ENCODE measurements at regions not wholly inside any gene's neighbourhood (a gene's known extent, or its start where the extent isn't known, plus 50 kb on each side); places are given as distances from the start of the nearest gene placed in this dataset.

DNA sequence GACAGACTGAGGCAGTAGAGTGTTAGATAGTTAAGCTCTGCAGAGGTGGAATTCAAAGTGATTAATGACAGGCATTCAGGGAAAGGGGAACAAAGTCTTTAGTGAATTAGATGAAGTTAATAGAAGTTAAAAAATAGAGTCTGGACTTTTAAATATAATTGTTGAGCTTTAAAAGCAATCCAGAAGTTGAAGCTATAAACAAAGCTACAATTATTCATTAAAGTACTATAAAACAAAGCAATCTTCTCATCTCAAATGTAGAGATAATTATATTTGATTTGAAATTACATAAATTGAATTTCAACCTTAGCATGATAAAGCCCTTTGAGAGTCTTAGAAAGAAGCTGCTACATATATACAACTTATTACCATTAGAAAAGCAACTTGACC is 710.6 kb downstream of the MRPL39 start:
- CTCF ChIA-PET (ENCODE audit: partially characterized antibody) = interaction anchor here (0.6 to 6.2 kb wide), 12 partner anchors 8 to 1784 kb away, joined by 3 to 35 read pairs (median 3); no protein-coding TSS in a partner anchor

More for the DNA sequence above, 710.6 kb downstream of the MRPL39 start:
- 0 out of 2 replicates have a peak overlapping the region, but pooled peaks have one; percentile 61 for H2BK15ac ChIP-seq (ENCODE audit: low read length)
- no peak overlapping the region for H3K23ac ChIP-seq (ENCODE audit: insufficient read length)
- H4K91ac ChIP-seq (replicated peaks; ENCODE audit: insufficient read length, low read length) = no peak overlapping the region
- no peak overlapping the region for H3K4me2 ChIP-seq (ENCODE audit: insufficient read depth in 1 of 2, low read depth in 2 of 2, low read length in 2 of 2)
- no peak for DNase-seq (ENCODE audit: low read depth in 1 of 2, low spot score in 2 of 2)
- H3K4me1 ChIP-seq (replicated peaks in 1 of 4; ENCODE audit: control insufficient read depth in 3 of 4, insufficient read depth in 4 of 4, low read length in 3 of 4) = peaks cover 0 to 2% (median 0%) of the 10 kb centered on the region in 4 experiments; a peak in 2 of 7 replicates
- H3K36me3 ChIP-seq (ENCODE audit: control insufficient read depth in 2 of 4, insufficient read depth in 4 of 4, low read length in 3 of 4) = no peaks in the 10 kb centered on the region
- no peaks in the 10 kb centered on the region for H3K9me3 ChIP-seq (ENCODE audit: insufficient read depth in 2 of 2, low read depth in 1 of 2, low read length in 1 of 2)
- no peaks in the 10 kb centered on the region for H4K20me1 ChIP-seq (replicated peaks in 1 of 2; ENCODE audit: control insufficient read depth in 1 of 2, insufficient read depth in 2 of 2, low read length in 2 of 2)
- no peaks in the 10 kb centered on the region for H3K23me2 ChIP-seq (ENCODE audit: low read depth, low read length)
- no peak for FAIRE-seq
- H3K4me3 ChIP-seq (ENCODE audit: extremely low read depth in 1 of 4, insufficient read depth in 2 of 4, low read depth in 3 of 4, low read length in 4 of 4) = no peak overlapping the region
- H3K14ac ChIP-seq (ENCODE audit: insufficient read length) = no peak overlapping the region
- H2AK5ac ChIP-seq (ENCODE audit: low read depth, low read length) = no peak overlapping the region
- no peak overlapping the region for H2BK12ac ChIP-seq (ENCODE audit: low read depth, low read length)
- H3K27ac ChIP-seq (ENCODE audit: low read depth, low read length) = no peak overlapping the region
- TF ChIP-seq EP300 (IDR thresholded peaks at IDR 0.05; ENCODE audit: borderline replicate concordance in 1 of 2, low read depth in 2 of 2, low read length in 2 of 2) (no peak), POLR2A (IDR thresholded peaks at IDR 0.05; ENCODE audit: control extremely low read depth in 1 of 2, low read depth in 2 of 2, low read length in 2 of 2) (no peak), TAF7 (optimal IDR thresholded peaks at IDR 0.05; ENCODE audit: borderline replicate concordance, low read depth, low read length) (no peak), NRF1 (IDR thresholded peaks at IDR 0.05; ENCODE audit: low read depth, low read length) (no peak), SP2 (IDR thresholded peaks at IDR 0.05; ENCODE audit: low read length) (no peak), CEBPB (IDR thresholded peaks at IDR 0.05; ENCODE audit: low read depth, low read length) (no peak), SIRT6 (IDR thresholded peaks at IDR 0.05; ENCODE audit: low read length) (no peak)
- TF ChIP-seq, protein P1, sequence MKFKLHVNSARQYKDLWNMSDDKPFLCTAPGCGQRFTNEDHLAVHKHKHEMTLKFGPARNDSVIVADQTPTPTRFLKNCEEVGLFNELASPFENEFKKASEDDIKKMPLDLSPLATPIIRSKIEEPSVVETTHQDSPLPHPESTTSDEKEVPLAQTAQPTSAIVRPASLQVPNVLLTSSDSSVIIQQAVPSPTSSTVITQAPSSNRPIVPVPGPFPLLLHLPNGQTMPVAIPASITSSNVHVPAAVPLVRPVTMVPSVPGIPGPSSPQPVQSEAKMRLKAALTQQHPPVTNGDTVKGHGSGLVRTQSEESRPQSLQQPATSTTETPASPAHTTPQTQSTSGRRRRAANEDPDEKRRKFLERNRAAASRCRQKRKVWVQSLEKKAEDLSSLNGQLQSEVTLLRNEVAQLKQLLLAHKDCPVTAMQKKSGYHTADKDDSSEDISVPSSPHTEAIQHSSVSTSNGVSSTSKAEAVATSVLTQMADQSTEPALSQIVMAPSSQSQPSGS (IDR thresholded peaks at IDR 0.05; ENCODE audit: low read length) = no peak
- POLR2A ChIA-PET (ENCODE audit: partially characterized antibody) = no interaction called here
- H3K79me2 ChIP-seq (ENCODE audit: control insufficient read depth in 1 of 2, insufficient read depth in 2 of 2, low read length in 2 of 2) = no peaks in the 10 kb centered on the region
- H2AFZ ChIP-seq (ENCODE audit: low read length) = peak overlapping the region; percentile 93; the same call in 1 of the 2 replicates
- H2BK120ac ChIP-seq (replicated peaks; ENCODE audit: low read depth, low read length) = no peak overlapping the region
- H4K8ac ChIP-seq (ENCODE audit: extremely low read depth, insufficient read depth, low read length) = no peak overlapping the region
- H2BK5ac ChIP-seq (ENCODE audit: low read depth, low read length) = no peak overlapping the region
- H2BK20ac ChIP-seq (ENCODE audit: low read length) = no peak overlapping the region
- H3K56ac ChIP-seq (replicated peaks; ENCODE audit: insufficient read length, low read depth, low read length) = no peak overlapping the region
- H3K27me3 ChIP-seq (replicated peaks in 1 of 4; ENCODE audit: control insufficient read depth in 3 of 4, extremely low read depth in 1 of 4, insufficient read depth in 3 of 4, low read length in 3 of 4) = no peaks in the 10 kb centered on the region
- no peak overlapping the region for H3K4ac ChIP-seq (replicated peaks; ENCODE audit: insufficient read length, low read depth, low read length)
- no peak overlapping the region for H4K5ac ChIP-seq (ENCODE audit: insufficient read length, low read depth, low read length)
- H3K18ac ChIP-seq (ENCODE audit: extremely low read depth, low read length) = no peak overlapping the region
- H3K9ac ChIP-seq (replicated peaks in 1 of 4; ENCODE audit: extremely low read depth in 1 of 4, low read depth in 3 of 4, low read length in 3 of 4) = no peak overlapping the region
- H3K79me1 ChIP-seq (ENCODE audit: low read depth, low read length) = no peaks in the 10 kb centered on the region
